HCEC 1CT (cell line): ENCODE measurements at regions not wholly inside any gene's neighbourhood (a gene's known extent, or its start where the extent isn't known, plus 50 kb on each side); places are given as distances from the start of the nearest gene placed in this dataset.
A peak's percentile ranks its signal among the peaks of the same experiment; 100 is the strongest.

Experiments
- DNase-seq: peaks from one replicate; pipeline ENCODE4 v3.0.0-alpha.2; 2017

DNA sequence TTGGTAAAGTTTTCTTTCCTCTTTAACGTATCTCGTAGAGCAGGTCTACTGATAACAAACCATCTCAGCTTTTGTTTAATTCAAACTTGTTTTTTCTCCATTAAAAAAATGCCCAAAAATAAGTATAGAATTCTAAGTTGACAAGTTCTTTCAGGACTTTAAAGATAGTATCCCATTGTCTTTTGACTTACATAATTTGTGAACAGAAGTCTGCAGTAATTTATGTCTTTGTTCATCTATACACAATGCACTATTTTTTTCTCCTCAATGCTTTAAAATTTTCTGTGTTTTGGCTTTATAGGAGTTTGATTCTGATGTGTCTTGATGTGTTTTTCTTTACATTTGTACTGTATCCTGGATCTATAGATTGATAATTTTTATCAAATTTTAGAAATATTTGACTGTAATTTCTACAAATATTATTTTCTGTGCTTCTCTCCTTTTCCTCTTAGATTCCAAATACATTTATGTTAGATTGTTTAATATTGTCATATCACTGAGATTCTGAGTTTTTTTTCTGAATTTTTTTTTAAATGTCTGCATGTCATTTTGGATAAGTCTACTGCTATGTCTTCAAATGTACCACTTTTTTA, 143.3 kb downstream of the FTCDNL1 start:
- no peak for DNase-seq

DNA sequence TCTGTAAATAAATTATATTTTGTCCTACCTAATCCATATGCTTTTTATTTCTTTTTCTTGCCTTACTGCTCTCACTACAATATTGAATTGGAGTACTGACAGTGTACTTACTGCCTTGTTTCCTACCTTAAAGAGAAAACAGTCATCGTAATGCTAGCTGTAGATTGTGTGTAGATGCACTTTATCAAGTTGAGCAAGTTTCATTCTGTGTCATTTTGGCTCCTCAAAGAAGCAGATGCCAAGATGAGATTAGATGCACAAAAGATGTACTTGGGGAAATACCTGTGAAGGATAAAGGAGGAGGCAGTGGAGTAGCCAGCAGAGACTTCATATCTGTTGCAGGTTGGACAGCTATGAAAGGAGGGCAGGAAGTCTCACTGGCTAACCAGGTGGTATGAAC, 145.5 kb downstream of the FTCDNL1 start:
- DNase-seq = no peak

DNA sequence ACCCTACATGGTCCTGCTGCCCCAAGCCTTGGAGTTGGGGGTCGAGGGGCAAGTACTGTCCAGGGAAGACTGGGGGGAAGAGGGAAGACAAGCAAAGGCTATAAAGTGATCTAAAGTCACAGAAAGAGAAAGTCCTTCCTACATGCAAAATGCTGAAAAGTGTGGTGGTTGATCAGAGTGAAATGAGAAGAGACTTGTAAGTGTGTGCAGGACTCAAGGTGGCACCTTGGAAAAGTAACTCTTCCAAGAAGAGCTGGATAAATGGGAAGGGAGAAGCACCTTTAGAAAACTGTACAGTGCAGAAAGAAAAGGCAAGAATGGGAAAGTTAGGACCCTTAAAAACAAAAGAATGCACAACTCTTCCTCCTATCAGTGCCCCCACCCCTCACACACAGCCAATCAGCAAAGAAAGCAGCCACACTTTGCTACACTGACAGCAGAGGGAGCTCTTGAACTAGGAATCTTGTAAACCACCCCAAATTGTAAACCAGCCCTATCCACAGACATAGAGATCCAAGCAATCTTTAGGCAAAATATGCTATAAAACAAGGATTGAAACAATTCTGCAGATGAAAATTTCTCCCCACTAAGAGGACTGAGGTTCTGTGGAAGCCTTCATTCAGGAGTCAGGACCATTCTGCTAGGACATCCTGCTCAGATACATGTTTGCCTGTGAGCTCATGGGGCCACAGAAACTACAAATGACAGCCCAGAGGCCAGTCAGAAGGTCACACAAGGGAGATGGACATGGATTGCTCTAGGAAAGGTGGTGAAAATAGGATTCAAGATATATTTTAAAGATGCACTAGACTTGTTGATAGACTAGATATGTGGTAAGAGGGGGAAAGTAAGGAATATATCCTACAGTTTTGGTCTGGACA, 146.4 kb downstream of the FTCDNL1 start:
- peak; percentile 24 for DNase-seq

DNA sequence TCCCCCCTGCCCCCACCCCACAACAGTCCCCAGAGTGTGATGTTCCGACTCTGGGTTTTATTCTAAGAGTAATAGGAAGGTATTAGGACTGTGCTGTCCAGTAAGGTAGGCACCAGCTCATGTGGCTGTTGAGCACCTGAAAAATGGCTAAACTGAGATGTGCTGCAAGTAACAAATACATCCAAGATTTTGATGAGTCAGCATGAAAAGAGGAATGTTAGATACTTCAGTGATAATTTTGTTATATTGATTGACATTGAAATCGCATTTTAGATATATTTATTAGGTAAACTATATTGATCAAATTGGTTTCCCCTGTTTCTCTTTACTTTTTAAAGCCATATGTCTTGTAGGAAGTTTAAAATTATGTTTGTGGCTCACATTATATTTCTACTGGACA, 147.8 kb downstream of the FTCDNL1 start:
- no peak for DNase-seq

DNA sequence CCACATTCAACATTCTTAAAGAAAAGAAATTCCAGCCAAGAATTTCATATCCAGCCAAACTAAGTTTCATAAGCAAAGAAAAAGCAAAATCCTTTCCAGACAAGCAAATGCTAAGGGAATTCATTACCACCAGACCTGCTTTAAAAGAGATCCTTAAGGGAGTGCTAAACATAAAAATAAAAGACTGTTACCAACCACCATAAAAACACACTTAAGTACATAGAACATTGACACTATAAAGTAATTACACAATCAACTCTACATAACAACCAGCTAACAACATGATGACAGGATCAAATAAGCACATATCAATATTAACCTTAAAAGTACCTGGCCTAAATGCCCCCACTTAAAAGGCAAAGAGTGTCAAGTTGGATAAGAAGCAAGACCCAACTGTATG, 153.5 kb downstream of the FTCDNL1 start:
- DNase-seq = no peak

DNA sequence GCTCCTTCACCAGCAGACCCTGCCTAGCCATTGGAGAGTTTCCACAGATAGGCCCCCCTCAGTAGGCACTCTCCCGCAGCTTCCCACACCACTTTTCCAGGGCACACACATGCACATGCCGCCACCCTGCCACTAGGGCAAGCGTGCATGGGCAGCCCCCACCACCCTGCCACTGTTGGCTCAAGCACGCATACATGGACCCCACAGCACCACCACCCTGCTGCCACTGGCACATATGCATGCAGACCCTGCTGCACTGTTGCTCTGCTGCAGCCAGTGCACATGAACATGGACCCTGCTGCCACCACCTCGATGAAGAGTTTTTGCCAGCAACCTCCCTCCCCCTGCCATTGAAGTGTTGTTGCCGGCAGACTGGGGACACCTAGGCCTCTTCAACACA, 154.9 kb downstream of the FTCDNL1 start:
- DNase-seq = no peak

DNA sequence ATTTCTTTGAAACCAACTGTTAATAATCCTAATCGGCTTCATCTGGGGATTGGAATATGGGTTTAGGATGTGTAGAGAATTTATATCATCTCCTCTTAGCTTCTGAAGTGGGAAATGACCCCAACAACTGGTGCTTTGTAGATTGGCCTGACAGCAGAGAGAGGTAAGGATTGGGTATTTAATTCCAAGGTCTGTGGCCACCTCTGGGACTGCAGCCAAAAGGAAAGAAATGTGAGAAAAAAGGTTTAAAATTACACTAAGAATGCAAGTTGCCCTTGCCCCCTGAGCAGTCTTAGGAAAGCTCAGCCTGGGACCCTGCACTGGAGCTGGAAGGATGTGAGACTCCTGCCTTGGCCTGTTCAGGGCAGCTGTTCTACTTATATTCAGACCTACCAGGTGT, 157.1 kb downstream of the FTCDNL1 start:
- DNase-seq = no peak

DNA sequence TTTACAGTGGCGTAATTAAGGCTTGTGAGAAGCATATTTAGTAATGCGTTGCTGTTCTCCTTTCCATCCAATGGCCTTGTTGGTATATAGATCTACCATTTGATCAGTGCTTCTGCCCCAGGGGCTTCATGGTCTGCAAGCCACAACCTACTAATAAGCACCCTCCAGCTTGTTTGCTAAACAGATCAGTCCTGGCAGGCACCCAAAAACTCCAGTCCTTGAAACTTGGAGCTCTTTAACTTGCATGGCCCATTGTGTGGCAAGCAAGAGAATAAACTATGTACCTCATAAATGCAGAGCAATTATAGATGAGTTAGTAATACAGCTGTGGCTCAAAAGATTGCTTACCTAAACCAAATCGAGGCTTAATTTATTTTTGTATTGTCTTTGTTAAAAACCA, 158.5 kb downstream of the FTCDNL1 start:
- DNase-seq = no peak

DNA sequence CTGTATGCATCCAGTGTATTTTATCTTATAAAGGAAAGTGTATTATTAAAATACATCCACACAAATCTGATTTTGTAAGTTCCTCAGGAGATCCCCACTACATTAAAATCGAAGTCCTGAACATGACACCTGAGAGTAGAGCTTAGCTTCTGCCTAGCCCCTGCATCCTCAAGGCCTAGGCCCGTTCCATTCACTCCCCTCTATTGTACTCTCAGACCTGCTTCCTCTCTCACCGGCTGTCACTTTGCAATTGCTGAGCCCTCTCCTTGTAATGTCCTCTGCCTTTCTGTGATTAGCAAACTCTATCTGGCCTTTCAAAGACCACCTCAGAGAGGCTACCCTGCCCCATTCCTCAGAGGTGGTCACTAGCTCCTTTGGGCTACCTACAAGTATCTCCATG, 160.8 kb downstream of the FTCDNL1 start:
- DNase-seq = no peak

DNA sequence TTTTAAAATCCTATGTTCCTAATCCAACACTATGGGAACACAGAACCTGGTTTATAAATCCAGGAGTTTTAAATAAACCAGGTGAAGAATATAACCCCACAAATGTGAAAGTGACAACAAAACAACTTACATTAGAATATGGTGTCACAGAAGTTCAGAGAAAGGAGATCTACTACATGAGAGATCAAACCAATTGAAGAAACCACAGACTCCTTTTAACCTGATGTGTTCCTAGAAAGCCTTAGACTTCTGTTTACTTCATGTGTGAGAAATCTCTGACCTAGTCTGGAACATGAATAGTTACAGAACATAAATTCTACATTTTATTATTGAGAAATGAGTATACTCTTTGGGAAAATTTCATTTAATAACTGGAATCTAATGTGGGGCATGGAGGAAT, 165.3 kb downstream of the FTCDNL1 start:
- no peak for DNase-seq

DNA sequence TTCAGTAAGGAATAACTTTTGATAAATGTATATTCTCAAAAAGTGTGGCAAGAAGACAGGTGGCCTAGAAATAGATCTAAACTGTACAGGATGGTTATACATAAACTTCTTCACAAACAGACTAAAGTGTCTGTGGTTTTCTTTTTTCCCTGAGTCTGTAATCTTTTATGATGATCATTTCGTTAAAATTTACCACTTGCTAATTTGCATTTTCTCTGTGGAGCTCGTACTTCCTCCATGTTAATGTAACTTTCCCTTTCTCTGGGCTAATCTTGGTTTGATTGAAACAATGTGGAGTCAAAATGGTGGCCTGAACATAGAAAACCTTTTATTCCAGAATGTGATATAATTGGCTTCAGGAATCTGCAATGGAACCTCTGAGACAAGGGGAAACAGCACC, 166.2 kb downstream of the FTCDNL1 start:
- DNase-seq = no peak

DNA sequence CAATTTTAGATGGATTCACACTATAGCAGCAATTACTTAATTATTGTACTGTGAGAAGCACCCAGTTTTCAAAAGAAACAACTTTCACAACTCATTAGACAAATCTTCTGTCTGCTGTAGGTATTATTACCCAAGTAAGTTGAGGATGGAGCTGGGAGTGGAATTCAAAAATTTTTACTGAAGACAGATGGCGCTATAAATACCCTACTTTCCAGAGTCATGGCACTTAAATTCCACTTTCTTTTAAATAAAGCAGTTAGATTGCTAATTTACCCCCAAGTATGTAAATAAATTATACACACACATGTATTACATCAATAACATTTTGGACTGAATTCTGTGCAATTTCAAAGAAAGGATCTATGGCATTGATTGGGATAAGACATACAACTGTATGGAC, 166.8 kb downstream of the FTCDNL1 start:
- DNase-seq = no peak

DNA sequence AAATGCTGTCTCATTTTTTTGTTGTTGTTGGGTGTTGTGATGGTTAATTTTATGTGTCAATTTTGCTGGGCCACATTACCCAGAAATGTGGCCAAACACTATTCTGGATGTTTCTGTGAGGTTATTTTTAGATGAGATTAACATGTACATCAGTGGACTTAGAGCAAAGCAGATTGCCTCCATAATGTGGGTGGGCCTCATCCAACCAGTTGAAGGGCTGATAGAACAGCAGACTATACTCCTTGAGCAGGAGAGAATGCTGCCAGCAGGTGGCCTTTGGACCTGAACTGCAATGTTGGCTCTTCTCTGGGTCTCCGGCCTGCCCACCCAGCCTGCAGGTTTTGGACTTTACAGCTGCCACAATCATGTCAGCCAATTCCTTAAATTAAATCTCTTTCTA, 169.0 kb downstream of the FTCDNL1 start:
- no peak for DNase-seq

DNA sequence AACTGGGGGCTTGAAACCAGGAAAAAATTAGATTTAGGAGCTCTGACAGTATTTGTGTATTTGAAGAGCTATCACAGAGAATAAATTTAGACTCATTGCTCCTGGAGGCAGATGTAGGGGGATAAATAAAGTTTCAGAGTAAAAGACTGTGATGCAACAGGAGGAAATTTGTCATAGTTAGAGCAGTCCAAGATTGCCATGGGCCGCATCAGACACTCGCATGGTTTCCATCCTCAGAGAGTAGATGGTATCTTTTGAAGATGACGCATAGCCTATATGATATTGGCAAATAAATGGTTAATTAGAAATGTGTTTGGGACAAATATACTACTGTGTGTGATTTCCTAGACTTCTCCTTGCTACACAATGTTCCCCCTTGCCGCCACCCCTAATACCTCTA, 170.5 kb downstream of the FTCDNL1 start:
- no peak for DNase-seq

DNA sequence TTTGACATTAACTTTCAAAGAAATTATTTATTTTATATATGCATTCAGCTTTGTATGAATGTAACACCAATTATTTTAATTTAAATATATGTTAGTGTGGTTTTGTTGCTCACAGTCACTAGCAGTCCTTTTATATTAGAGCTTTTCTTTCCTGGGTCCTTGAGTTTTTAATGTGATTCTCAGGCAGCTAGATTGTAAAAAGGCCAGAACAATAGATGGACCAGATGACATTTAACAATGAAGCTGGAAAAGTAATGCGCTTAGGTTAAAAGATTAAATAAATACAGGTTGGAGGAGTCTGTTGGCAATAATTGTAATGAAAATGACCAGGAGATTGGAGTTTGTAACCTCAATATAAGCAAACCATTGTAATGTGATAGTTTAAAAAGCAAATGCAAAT, 171.1 kb downstream of the FTCDNL1 start:
- no peak for DNase-seq

DNA sequence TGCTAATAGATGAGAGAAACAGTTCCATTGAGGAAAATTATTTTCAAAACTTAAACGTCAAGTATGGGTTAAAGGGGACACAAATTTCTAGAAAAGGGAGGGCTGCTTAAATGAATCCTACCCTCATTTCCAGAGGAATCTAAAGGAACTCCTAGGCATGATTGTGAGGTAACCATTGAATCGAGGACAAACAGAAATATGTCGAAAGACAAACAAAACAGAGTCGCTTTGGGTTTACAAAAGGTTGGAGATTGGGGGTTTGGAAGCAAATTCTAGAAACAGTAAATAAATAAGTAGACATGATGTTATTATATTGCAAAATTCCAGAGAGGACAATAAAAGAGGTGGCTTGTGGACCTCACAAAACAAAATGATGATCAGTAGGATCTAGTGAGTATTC, 173.1 kb downstream of the FTCDNL1 start:
- no peak for DNase-seq

DNA sequence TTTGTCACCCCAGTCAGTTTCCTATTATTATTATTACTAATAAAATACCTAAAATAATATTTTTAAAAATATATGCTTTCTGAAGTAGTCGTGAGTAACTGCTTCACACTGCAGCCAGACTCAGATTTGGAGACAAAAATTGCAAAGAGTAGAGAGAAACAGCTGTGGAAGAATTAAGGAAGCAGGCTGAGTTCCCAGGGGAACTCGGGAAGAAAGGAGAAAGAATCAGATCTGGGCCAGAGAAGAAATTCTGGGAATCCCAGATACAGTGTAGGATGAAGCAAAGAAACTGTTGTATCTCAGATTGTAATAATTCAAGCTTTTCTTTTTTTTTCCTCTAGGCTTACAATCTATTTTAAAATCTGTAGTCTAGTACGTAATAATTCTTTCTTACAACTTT, 182.3 kb downstream of the FTCDNL1 start:
- no peak for DNase-seq

DNA sequence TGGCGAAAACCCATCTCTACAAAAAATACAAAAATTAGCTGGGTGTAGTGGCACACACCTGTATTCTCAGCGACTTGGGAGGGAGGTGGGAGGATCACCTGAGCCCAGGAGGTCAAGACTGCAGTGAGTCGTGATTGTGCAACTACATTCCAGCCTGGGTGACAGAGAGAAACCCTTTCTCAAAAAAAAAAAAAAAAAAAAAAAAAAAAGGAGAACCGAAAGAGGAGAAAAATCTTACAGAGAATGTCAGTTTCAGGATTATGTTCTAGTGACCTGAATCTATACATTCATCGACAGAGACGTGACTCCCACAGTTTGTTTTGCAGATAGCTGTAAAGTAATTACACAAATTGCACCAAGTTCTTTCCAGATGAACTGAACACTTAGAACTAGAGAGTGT, 187.8 kb downstream of the FTCDNL1 start:
- DNase-seq = no peak

DNA sequence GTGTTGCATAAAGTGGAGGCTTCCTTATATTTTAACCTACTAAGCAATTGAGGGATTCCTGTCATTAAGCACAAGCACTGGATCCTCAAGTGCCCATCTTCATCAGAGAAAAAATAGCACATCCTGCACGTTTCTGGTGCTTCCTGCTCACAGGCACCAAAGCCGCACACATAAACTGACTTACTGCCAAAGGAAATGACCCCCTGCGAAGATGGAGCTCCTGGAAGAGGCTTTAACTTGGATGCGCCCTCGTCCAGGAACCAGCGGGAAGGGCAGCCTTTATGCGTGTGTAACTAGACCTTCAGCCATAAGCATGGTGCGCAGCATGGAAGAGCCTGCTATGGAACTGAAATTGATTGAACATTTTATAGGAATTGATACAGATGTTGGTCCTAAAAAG, 188.7 kb downstream of the FTCDNL1 start:
- no peak for DNase-seq

DNA sequence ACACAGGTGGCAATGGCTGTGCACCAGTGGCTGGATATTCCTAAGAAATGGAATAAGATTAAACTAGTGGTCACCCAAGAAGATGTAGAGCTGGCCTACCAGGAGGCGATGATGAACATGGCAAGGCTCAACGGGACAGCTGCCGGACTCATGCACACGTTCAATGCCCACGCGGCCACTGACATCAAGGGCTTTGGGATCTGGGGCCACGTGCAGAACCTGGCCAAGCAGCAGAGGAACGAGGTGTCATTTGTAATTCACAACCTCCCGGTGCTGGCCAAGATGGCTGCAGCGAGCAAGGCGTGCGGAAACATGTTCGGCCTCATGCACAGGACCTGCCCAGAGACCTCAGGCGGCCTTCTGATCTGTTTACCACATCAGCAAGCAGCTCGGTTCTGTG, 190.8 kb downstream of the FTCDNL1 start:
- no peak for DNase-seq

DNA sequence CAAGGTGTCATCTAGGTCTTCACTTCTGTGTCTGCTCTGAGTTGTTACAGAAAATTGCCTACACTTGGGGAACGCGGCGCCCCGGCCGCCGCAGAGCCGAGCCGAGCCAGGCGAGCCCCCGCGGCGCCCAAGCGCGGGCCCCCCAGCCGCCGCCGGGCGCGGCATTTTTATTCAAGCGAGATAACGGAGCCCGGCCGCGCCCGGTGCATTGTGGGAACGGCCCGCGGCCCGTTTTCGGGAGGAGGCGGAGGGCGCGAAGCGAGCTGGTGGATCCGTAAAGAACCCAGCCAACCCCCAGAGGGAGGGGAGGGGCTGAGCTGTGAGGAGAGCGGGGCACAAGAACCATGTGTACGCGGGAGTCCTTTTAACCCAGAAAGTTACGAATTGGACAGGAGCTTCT, 191.8 kb downstream of the FTCDNL1 start:
- no peak for DNase-seq

DNA sequence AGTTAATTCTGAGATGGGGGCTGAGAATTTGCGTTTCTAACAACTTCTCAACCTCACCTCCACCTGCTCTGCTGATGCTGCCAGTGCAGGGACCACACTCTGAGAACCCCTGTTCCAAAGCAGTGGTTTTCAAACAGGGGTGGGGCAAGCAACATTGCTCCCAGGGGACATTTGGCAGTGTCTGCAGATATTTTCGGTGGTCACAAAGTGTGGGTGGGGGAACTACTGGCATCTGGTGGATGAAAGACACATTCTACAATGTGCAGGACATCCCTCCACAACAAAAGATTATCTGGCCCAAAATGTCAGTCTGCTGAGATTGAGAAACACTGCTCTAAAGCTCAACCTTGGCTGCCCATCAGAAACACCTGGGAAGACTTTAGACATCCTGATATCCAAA, 188.7 kb upstream of the SATB2 start:
- no peak for DNase-seq

DNA sequence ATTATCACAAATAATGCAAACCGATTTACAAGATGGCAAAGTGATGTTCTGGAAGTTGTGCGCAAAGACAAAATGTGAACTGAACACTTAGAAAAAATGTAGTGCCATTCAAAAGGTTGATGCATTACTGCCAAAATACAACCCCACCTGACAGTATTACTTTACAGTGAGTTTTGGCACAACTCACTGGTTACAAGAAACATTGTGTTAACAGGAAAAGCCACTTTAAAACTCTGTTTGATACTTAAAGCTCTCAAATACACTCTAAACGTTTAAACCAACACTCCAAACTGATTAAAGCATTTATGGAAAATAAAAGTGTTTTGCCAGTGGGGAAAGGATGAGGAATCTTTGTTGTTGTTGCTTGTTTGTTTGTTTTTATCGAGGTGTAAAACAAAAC, 173.4 kb upstream of the SATB2 start:
- DNase-seq = no peak

DNA sequence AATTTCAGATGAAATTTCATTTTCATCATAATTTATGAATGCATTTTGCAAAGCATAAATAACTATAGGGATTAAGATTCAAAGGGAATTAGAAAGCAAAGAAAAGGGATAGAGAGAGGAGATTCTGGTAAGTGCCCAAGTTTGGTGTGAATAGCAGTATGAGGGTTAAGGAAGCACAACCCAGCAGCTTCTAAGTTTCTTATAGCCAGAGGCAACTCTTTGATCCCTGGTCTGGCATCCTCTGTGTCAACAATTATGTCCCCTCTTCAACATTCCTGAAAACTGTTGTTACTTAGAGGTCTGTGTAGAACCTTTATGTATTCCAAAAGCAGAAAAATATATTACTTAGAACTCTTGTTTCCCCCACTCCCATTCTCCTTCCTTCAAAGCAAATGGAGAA, 171.6 kb upstream of the SATB2 start:
- DNase-seq = no peak

DNA sequence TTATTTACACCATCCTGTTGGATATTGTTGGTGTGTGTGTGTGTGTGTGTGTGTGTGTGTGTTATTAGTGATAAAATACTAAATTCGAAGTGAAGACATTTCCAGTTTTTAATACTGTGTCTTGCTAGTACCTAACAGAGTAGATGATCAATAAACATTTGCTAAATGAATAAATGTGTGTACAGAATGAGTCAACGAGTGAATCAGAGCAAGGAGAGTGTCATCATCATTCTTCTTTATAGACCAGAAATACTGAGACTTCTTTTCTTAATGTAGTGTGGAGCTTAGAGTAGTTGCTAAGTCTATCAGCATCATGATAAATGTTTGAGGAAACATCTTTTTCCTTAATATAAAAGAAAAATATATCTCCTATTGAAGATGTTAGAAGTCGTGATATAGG, 169.7 kb upstream of the SATB2 start:
- DNase-seq = peak; percentile 18
